Nephron progenitor cell (in vitro differentiated cells): ENCODE measurements at regions not wholly inside any gene's neighbourhood (a gene's known extent, or its start where the extent isn't known, plus 50 kb on each side); places are given as distances from the start of the nearest gene placed in this dataset.

Experiments
- DNase-seq: peaks from one replicate; pipeline ENCODE4 v3.0.0; 2021
- H3K27ac Mint-ChIP-seq: 2 replicates; pipeline ENCODE4 v1.8.0; 2021; ENCODE audit warnings: mild to moderate bottlenecking, moderate library complexity, mixed read lengths
- H3K27me3 Mint-ChIP-seq: 2 replicates; pipeline ENCODE4 v1.8.0; 2021; ENCODE audit warnings: mild to moderate bottlenecking, low read depth, mixed read lengths; ENCODE audit not compliant: poor library complexity
- H3K36me3 Mint-ChIP-seq: 2 replicates; pipeline ENCODE4 v1.8.0; 2021; ENCODE audit warnings: low read depth, mixed read lengths
- H3K4me1 Mint-ChIP-seq: 2 replicates; pipeline ENCODE4 v1.8.0; 2021; ENCODE audit warnings: mixed read lengths
- H3K4me3 Mint-ChIP-seq: 2 replicates; pipeline ENCODE4 v1.8.0; 2021; ENCODE audit warnings: mild to moderate bottlenecking, moderate library complexity, mixed read lengths
- H3K9me3 Mint-ChIP-seq: 2 replicates; pipeline ENCODE4 v1.8.0; 2021; ENCODE audit warnings: mild to moderate bottlenecking, moderate library complexity, mixed read lengths
- CTCF ChIP-seq: fragments of 200-600 bp; sonication (generic); IDR thresholded peaks from 2 replicates; pipeline ENCODE4 v1.5.0; 2021; ENCODE audit warnings: antibody characterized with exemption

- Mint-ChIP-seq H3K27ac (no peak overlapping the region), H3K36me3 (no peaks in the 10 kb centered on the region), H3K4me3 (no peak overlapping the region), H3K9me3 (peaks cover 3% of the 10 kb centered on the region), H3K4me1 (peaks cover 1% of the 10 kb centered on the region), H3K27me3 (no peaks in the 10 kb centered on the region)
- no peak for DNase-seq
- no peak for TF ChIP-seq CTCF
Measured at GRCh38 chr17:71453876-71454422, 666.9 kb upstream of the SOX9 start.

- no peak for TF ChIP-seq CTCF
- Mint-ChIP-seq H3K4me3 (no peak overlapping the region), H3K4me1 (no peaks in the 10 kb centered on the region), H3K36me3 (no peaks in the 10 kb centered on the region), H3K9me3 (peaks cover 3% of the 10 kb centered on the region), H3K27me3 (no peaks in the 10 kb centered on the region), H3K27ac (no peak overlapping the region)
- DNase-seq = no peak
Measured at GRCh38 chr17:71455219-71455618, 665.6 kb upstream of the SOX9 start.

GRCh38 chr17:71458322-71458721 is 662.5 kb upstream of the SOX9 start:
- no peaks in the 10 kb centered on the region for H3K27me3 Mint-ChIP-seq
- DNase-seq = no peak
- H3K4me1 Mint-ChIP-seq = peaks cover 10% of the 10 kb centered on the region
- no peak overlapping the region for H3K27ac Mint-ChIP-seq
- peaks cover 7% of the 10 kb centered on the region for H3K9me3 Mint-ChIP-seq
- H3K4me3 Mint-ChIP-seq = no peak overlapping the region
- peaks cover 4% of the 10 kb centered on the region for H3K36me3 Mint-ChIP-seq
- TF ChIP-seq CTCF = no peak

- DNase-seq = no peak
- Mint-ChIP-seq H3K27ac (no peak overlapping the region), H3K27me3 (no peaks in the 10 kb centered on the region), H3K9me3 (peaks cover 7% of the 10 kb centered on the region), H3K4me1 (peaks cover 10% of the 10 kb centered on the region), H3K4me3 (no peak overlapping the region), H3K36me3 (peaks cover 4% of the 10 kb centered on the region)
- peak; percentile 35 for TF ChIP-seq CTCF
Measured at GRCh38 chr17:71460943-71461342, 659.9 kb upstream of the SOX9 start.

GRCh38 chr17:71461498-71462169 is 659.2 kb upstream of the SOX9 start:
- Mint-ChIP-seq H3K4me3 (no peak overlapping the region), H3K27ac (no peak overlapping the region), H3K9me3 (peaks cover 7% of the 10 kb centered on the region), H3K4me1 (peaks cover 10% of the 10 kb centered on the region), H3K36me3 (peaks cover 4% of the 10 kb centered on the region), H3K27me3 (no peaks in the 10 kb centered on the region)
- no peak for DNase-seq
- TF ChIP-seq CTCF = no peak

GRCh38 chr17:71464241-71464640 is 656.6 kb upstream of the SOX9 start:
- Mint-ChIP-seq H3K4me1 (peaks cover 10% of the 10 kb centered on the region), H3K27me3 (no peaks in the 10 kb centered on the region), H3K36me3 (peaks cover 4% of the 10 kb centered on the region), H3K4me3 (no peak overlapping the region), H3K27ac (no peak overlapping the region), H3K9me3 (peaks cover 7% of the 10 kb centered on the region)
- TF ChIP-seq CTCF = no peak
- no peak for DNase-seq
